A549 (cell line): ENCODE measurements at regions not wholly inside any gene's neighbourhood (a gene's known extent, or its start where the extent isn't known, plus 50 kb on each side); places are given as distances from the start of the nearest gene placed in this dataset.

ENCODE experiments used
- ATAC-seq, 2 experiments: fragments of 200-7000 bp in 1 of 2; fragments of >200 bp in 1 of 2; cut with Nextera tagmentation in 1 of 2; cut with Tn5 transposase in 1 of 2; 3 replicates each; pipeline versions ENCODE4 v1.8.0 to v1.9.1; 2018 to 2020; ENCODE audit warnings: mild to moderate bottlenecking in 1 of 2, moderate library complexity in 1 of 2
- CTCF ChIA-PET: fragments of 300-600 bp; sonication (Branson Sonifier 250); formaldehyde crosslinking; extraction: SDS; loops from one replicate; lab custom pipeline; 2021; ENCODE audit warnings: antibody characterized with exemption, inconsistent platforms; lab: Yijun Ruan, JAX
- POLR2A ChIA-PET: fragments of 350-600 bp; formaldehyde crosslinking; extraction: SDS; loops from one replicate; lab custom pipeline; 2021; ENCODE audit warnings: antibody characterized with exemption, inconsistent platforms; lab: Yijun Ruan, JAX
- DNase-seq, 2 experiments: peaks; one replicate each; pipeline versions ENCODE4 v3.0.0 to v3.0.0-alpha.2; 2011 to 2016; ENCODE audit warnings: low read depth in 1 of 2, low spot score in 1 of 2
- FAIRE-seq: peaks from 2 replicates; lab custom pipeline; 2011; peaks lifted over from hg19 to GRCh38; lab: Jason Lieb, UNC
- H3K27ac ChIP-seq, 2 experiments: fragments of >200 bp; sonication (Bioruptor Twin); formaldehyde crosslinking; 3 replicates each; pipeline ENCODE4 v1.5.1; 2016 to 2017
- H3K4me1 ChIP-seq: fragments of >200 bp; sonication (Bioruptor Twin); formaldehyde crosslinking; 3 replicates; pipeline ENCODE4 v1.6.1; 2016
- H3K4me2 ChIP-seq: fragments of >200 bp; sonication (Bioruptor Twin); formaldehyde crosslinking; 3 replicates; pipeline ENCODE4 v1.6.1; 2016
- H3K4me3 ChIP-seq: fragments of >200 bp; sonication (Bioruptor Twin); formaldehyde crosslinking; 3 replicates; pipeline ENCODE4 v1.5.1; 2016
- H3K9me3 ChIP-seq: fragments of >200 bp; sonication (Bioruptor Twin); formaldehyde crosslinking; 3 replicates; pipeline ENCODE4 v1.6.1; 2016
- ELK1 ChIP-seq: fragments of 150-350 bp; IDR thresholded peaks from 2 replicates; pipeline ENCODE4 v1.6.1; 2014; ENCODE audit warnings: low read depth, mild to moderate bottlenecking, low read length
- GATA3 ChIP-seq: IDR thresholded peaks from 2 replicates; pipeline ENCODE4 v1.6.1; 2012; ENCODE audit warnings: borderline replicate concordance
- HDAC2 ChIP-seq: fragments of 200-600 bp; sonication (generic); IDR thresholded peaks from 2 replicates; pipeline ENCODE4 v1.6.1; 2016
- HOXA7 ChIP-seq: fragments of 250-450 bp; sonication (Bioruptor Pico); IDR thresholded peaks from 2 replicates; pipeline ENCODE4 v1.5.0; 2020; ENCODE audit warnings: mild to moderate bottlenecking, moderate library complexity
- HOXB5 ChIP-seq: fragments of 250-450 bp; sonication (Bioruptor Pico); IDR thresholded peaks from 2 replicates; pipeline ENCODE4 v1.5.0; 2020; ENCODE audit warnings: mild to moderate bottlenecking, moderate library complexity
- JUNB ChIP-seq: fragments of >200 bp; sonication (Bioruptor Twin); formaldehyde crosslinking; IDR thresholded peaks from 2 replicates; pipeline ENCODE4 v1.6.1; 2016
- KDM1A ChIP-seq: fragments of 200-600 bp; sonication (generic); IDR thresholded peaks from 2 replicates; pipeline ENCODE4 v1.6.1; 2016; ENCODE audit warnings: low read depth, mild to moderate bottlenecking
- MAX ChIP-seq: IDR thresholded peaks from 2 replicates; pipeline ENCODE4 v1.6.1; 2012
- NFE2L2 ChIP-seq: fragments of 150-350 bp; conservative IDR thresholded peaks from 2 replicates; pipeline ENCODE4 v1.6.1; 2014; ENCODE audit warnings: low read length
- PHF8 ChIP-seq: fragments of 200-600 bp; sonication (generic); IDR thresholded peaks from 2 replicates; pipeline ENCODE4 v1.6.1; 2016; ENCODE audit warnings: low read depth, mild to moderate bottlenecking, antibody characterized with exemption, moderate library complexity, borderline replicate concordance
- POLR2AphosphoS2 ChIP-seq: conservative IDR thresholded peaks from 2 replicates; pipeline ENCODE4 v1.6.1; 2012; ENCODE audit warnings: low read length, improper control_type of control experiment, inconsistent platforms
- RCOR1 ChIP-seq: fragments of 150-350 bp; IDR thresholded peaks from 2 replicates; pipeline ENCODE4 v1.6.1; 2014; ENCODE audit warnings: antibody characterized with exemption, low read length, low read depth
- RNF2 ChIP-seq: fragments of 200-600 bp; sonication (generic); IDR thresholded peaks from 2 replicates; pipeline ENCODE4 v1.6.1; 2016; ENCODE audit warnings: low read depth, mild to moderate bottlenecking, antibody characterized with exemption, moderate library complexity, borderline replicate concordance
- SMC3 ChIP-seq: fragments of >200 bp; sonication (Bioruptor Twin); formaldehyde crosslinking; IDR thresholded peaks from 3 replicates; pipeline ENCODE4 v1.6.1; 2018; ENCODE audit warnings: inconsistent platforms
- ZFP36 ChIP-seq: fragments of 450-650 bp; IDR thresholded peaks from 2 replicates; pipeline ENCODE4 v1.6.1; 2014; ENCODE audit warnings: borderline replicate concordance; ENCODE audit not compliant: partially characterized antibody
- ZNF302 ChIP-seq: fragments of 250-450 bp; sonication (Bioruptor Pico); IDR thresholded peaks from 2 replicates; pipeline ENCODE4 v1.9.0; 2021; ENCODE audit warnings: inconsistent platforms, mild to moderate bottlenecking, moderate library complexity
- WGBS: methylation state at CpG from one replicate; pipeline ENCODE4 v1.1.6; 2017; ENCODE audit errors: missing lambda C conversion rate; 5-methylcytosine and 5-hydroxymethylcytosine counted together
- TF ChIP-seq, protein P1 (sequence below): fragments of >200 bp; sonication (Bioruptor Twin); formaldehyde crosslinking; IDR thresholded peaks from 3 replicates; pipeline ENCODE4 v1.5.1; 2016
- TF ChIP-seq, protein P2 (sequence below): fragments of 200-600 bp; sonication (generic); IDR thresholded peaks from 2 replicates; pipeline ENCODE4 v1.6.1; 2016; ENCODE audit warnings: antibody characterized with exemption, mild to moderate bottlenecking, moderate library complexity

DNA sequence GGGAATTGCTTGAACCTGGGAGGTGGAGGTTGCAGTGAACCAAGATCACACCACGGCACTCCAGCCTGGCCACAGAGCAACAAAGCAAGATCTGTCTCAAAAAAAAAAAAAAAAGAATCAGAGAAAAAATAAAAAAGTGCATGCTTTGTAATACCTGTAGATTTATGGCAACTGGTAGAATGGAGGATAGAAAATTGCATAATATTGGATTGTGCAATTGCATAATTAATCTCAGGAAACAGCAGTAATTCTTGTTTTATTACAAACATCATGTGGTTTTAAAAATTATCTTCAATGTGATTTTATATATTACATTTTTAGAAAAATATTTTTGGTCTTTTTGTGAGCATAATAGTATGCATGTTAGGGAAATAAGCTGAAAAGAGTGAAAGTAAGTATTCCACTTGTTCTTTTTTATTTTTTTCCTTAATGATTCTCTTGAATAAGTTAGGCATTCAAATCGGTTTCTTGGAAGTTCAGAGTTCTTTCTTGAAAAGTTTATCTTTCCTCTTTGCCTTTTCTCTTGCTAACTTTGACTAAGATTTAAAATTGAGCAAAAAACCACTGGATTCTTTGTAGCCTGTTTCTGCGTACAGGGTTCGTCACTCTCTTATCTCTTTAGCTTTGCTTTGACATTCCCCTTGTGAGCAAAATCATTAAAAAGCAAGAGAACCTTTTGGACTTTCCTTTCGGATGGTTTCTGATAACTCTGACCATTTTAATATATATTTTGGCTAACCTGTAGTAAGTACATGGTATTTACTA lies 127.5 kb upstream of the ADAMTS5 start:
- DNase-seq (no peak), ATAC-seq (no peak), FAIRE-seq (no peak)
- H3K4me3 ChIP-seq = no peak overlapping the region
- POLR2A ChIA-PET = no interaction called here
- no peak overlapping the region for H3K4me2 ChIP-seq
- H3K27ac ChIP-seq = no peak overlapping the region
- CTCF ChIA-PET = no interaction called here
- H3K4me1 ChIP-seq = no peaks in the 10 kb centered on the region
- no peaks in the 10 kb centered on the region for H3K9me3 ChIP-seq
- 5% methylated on average over 5 of the region's 5 CpGs for WGBS
- TF ChIP-seq RNF2 (no peak), MAX (no peak), PHF8 (no peak), ELK1 (no peak), ZFP36 (no peak), NFE2L2 (no peak), KDM1A (no peak), JUNB (no peak)
- TF ChIP-seq, protein P1, sequence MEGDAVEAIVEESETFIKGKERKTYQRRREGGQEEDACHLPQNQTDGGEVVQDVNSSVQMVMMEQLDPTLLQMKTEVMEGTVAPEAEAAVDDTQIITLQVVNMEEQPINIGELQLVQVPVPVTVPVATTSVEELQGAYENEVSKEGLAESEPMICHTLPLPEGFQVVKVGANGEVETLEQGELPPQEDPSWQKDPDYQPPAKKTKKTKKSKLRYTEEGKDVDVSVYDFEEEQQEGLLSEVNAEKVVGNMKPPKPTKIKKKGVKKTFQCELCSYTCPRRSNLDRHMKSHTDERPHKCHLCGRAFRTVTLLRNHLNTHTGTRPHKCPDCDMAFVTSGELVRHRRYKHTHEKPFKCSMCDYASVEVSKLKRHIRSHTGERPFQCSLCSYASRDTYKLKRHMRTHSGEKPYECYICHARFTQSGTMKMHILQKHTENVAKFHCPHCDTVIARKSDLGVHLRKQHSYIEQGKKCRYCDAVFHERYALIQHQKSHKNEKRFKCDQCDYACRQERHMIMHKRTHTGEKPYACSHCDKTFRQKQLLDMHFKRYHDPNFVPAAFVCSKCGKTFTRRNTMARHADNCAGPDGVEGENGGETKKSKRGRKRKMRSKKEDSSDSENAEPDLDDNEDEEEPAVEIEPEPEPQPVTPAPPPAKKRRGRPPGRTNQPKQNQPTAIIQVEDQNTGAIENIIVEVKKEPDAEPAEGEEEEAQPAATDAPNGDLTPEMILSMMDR = no peak
- TF ChIP-seq, all 56 proteins: peak for 0

- ChIA-PET POLR2A (no interaction called here), CTCF (no interaction called here)
- Histone ChIP-seq H3K9me3 (no peaks in the 10 kb centered on the region), H3K4me2 (no peak overlapping the region), H3K4me3 (no peak overlapping the region), H3K27ac (no peak overlapping the region), H3K4me1 (no peaks in the 10 kb centered on the region)
- no peak for TF ChIP-seq RCOR1
- TF ChIP-seq ZNF302 (CRISPR knock-in tag) = no peak
- TF ChIP-seq SMC3 = no peak
- no peak for TF ChIP-seq HOXA7 (CRISPR knock-in tag)
- TF ChIP-seq PHF8 = no peak
- TF ChIP-seq MAX = no peak
- no peak for TF ChIP-seq HDAC2
- no peak for TF ChIP-seq POLR2AphosphoS2
- TF ChIP-seq GATA3 = no peak
- no peak for TF ChIP-seq HOXB5 (CRISPR knock-in tag)
- TF ChIP-seq, protein P2, sequence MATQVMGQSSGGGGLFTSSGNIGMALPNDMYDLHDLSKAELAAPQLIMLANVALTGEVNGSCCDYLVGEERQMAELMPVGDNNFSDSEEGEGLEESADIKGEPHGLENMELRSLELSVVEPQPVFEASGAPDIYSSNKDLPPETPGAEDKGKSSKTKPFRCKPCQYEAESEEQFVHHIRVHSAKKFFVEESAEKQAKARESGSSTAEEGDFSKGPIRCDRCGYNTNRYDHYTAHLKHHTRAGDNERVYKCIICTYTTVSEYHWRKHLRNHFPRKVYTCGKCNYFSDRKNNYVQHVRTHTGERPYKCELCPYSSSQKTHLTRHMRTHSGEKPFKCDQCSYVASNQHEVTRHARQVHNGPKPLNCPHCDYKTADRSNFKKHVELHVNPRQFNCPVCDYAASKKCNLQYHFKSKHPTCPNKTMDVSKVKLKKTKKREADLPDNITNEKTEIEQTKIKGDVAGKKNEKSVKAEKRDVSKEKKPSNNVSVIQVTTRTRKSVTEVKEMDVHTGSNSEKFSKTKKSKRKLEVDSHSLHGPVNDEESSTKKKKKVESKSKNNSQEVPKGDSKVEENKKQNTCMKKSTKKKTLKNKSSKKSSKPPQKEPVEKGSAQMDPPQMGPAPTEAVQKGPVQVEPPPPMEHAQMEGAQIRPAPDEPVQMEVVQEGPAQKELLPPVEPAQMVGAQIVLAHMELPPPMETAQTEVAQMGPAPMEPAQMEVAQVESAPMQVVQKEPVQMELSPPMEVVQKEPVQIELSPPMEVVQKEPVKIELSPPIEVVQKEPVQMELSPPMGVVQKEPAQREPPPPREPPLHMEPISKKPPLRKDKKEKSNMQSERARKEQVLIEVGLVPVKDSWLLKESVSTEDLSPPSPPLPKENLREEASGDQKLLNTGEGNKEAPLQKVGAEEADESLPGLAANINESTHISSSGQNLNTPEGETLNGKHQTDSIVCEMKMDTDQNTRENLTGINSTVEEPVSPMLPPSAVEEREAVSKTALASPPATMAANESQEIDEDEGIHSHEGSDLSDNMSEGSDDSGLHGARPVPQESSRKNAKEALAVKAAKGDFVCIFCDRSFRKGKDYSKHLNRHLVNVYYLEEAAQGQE = no peak
- TF ChIP-seq, protein P1 = no peak
- DNase-seq (no peak), ATAC-seq (no peak), FAIRE-seq (no peak)
- WGBS = 13% methylated on average over 2 of the region's 2 CpGs
Observed at GRCh38 chr21:27086630-27087029, 119.7 kb upstream of the ADAMTS5 start.
